ENCODE measurements at regions not wholly inside any gene's neighbourhood (a gene's known extent, or its start where the extent isn't known, plus 50 kb on each side); places are given as distances from the start of the nearest gene placed in this dataset.

GRCh38 chr15:85860394-85861161 lies 65.9 kb upstream of the KLHL25 start:
- no peak for TF ChIP-seq POLR2A (IDR thresholded peaks at IDR 0.05; ENCODE audit: low read depth, low read length)
- TF ChIP-seq CTCF (IDR thresholded peaks at IDR 0.05; ENCODE audit: extremely low read depth in 1 of 2, insufficient read depth in 1 of 2, low read depth in 1 of 2, low read length in 2 of 2) = no peak
- TF ChIP-seq JUN (IDR thresholded peaks at IDR 0.05; ENCODE audit: borderline replicate concordance, insufficient read depth, insufficient read length, low read depth) = no peak
- TF ChIP-seq GATA2 (IDR thresholded peaks at IDR 0.05; ENCODE audit: insufficient read depth, insufficient read length, low read depth, low read length) = no peak
- no peak for TF ChIP-seq POLR2AphosphoS5 (IDR thresholded peaks at IDR 0.05; ENCODE audit: insufficient read depth, low read depth, low read length)
- TF ChIP-seq MYC (IDR thresholded peaks at IDR 0.05; ENCODE audit: low read depth, low read length) = no peak
- no peak for TF ChIP-seq EZH2 (IDR thresholded peaks at IDR 0.05; ENCODE audit: borderline replicate concordance, low read depth, low read length, severe bottlenecking)
- no peak for TF ChIP-seq FOS (IDR thresholded peaks at IDR 0.05; ENCODE audit: borderline replicate concordance, insufficient read depth, low read length)

All from endothelial cell of umbilical vein (primary cell).